ENCODE measurements at regions not wholly inside any gene's neighbourhood (a gene's known extent, or its start where the extent isn't known, plus 50 kb on each side); places are given as distances from the start of the nearest gene placed in this dataset.

DNA sequence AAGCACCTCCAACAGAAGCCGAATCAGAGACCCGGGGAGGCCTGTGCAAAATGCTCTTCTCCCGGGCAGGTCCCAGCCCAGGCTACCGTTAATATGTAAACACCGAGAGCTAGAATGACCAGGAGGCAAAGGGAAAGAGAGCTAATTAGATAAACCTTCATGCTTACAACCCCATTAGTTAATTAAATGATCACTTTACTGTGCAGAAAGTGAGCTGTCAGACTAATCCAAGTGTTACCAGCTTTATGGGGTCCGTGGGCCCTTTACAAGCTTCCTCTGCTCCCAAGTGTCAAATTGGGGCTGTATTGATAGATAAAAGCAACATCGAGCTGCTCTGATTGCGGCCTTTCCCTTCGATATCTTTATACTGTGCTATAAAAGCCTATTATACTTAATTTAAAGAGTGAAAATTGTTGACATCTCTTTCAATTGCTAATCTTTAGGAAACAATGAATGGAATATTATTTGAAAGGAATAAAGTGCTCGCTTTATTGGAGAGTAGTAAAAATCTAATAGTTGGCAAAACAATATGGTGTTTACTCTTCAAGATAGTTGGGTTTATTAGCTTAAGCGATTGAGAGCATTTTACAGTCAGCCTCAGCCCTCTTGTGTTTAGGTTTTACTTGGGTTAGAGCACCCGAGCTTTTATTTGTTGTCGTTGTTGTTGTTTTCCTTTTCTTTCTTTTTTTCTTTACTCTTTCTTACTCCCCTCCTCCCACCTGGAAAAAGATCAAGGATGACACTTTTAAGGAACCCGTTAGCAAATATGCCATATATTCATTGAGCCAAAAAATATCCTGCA is 189.3 kb upstream of the GPR12 start:
- TF ChIP-seq, protein P1, sequence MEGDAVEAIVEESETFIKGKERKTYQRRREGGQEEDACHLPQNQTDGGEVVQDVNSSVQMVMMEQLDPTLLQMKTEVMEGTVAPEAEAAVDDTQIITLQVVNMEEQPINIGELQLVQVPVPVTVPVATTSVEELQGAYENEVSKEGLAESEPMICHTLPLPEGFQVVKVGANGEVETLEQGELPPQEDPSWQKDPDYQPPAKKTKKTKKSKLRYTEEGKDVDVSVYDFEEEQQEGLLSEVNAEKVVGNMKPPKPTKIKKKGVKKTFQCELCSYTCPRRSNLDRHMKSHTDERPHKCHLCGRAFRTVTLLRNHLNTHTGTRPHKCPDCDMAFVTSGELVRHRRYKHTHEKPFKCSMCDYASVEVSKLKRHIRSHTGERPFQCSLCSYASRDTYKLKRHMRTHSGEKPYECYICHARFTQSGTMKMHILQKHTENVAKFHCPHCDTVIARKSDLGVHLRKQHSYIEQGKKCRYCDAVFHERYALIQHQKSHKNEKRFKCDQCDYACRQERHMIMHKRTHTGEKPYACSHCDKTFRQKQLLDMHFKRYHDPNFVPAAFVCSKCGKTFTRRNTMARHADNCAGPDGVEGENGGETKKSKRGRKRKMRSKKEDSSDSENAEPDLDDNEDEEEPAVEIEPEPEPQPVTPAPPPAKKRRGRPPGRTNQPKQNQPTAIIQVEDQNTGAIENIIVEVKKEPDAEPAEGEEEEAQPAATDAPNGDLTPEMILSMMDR (IDR thresholded peaks at IDR 0.05; ENCODE audit: borderline replicate concordance, insufficient read depth, low read depth, low read length) = no peak
- H3K4me3 ChIP-seq (ENCODE audit: low read depth, low read length) = no peak overlapping the region

DNA sequence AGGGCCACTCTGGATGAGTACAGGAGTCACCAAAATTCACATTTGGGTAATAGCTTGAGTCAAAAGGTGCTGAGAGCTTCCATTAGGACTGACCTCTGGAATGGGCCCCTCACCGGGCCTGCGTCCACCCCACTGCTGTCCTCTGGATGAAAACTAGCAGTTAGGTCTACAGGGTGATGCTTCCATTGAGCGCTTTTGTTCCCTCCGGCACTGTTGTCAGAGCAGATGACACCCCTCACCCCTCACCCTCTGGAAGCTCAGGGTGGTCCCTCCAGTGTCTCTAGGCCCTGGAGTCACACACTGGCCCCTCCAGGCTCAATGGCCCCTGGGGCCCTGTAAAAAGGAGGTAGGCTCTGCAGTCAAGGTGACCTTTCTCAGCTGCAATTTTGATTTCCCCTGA is 187.8 kb upstream of the GPR12 start:
- TF ChIP-seq, protein P1 (IDR thresholded peaks at IDR 0.05; ENCODE audit: borderline replicate concordance, insufficient read depth, low read depth, low read length) = no peak
- no peak overlapping the region for H3K4me3 ChIP-seq (ENCODE audit: low read depth, low read length)

DNA sequence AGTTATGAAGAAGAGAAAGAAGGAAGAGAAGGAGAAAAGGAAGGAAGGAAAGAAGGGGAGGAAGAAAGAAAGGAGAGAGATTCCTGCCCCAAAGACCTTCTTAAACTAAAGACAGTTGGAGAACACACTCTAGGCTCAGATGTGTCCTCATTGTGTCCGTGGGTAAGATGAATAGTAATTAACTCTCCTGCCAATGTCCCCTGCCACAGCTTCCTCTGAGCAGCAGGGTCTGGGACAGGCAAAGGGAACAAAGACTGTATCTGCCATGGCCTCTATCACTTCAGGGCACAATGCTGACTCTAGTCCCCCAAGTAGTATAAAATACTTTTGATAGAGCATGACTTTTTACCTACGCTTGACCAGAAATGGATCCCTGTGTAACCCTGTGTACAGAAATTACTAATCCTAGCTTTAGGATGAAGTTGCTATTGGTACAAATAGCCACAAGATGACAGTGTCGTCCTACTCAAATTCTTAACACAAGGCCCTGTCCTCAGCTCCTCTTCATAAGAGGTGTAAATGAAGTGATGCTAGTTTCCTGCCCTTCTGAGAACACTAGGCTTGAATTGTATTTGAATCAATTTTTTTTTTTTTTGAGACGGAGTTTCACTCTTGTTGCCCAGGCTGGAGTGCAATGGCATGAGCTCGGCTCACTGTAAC is 186.2 kb upstream of the GPR12 start:
- TF ChIP-seq, protein P1 (IDR thresholded peaks at IDR 0.05; ENCODE audit: borderline replicate concordance, insufficient read depth, low read depth, low read length) = peak; percentile 68
- no peak overlapping the region for H3K4me3 ChIP-seq (ENCODE audit: low read depth, low read length)

DNA sequence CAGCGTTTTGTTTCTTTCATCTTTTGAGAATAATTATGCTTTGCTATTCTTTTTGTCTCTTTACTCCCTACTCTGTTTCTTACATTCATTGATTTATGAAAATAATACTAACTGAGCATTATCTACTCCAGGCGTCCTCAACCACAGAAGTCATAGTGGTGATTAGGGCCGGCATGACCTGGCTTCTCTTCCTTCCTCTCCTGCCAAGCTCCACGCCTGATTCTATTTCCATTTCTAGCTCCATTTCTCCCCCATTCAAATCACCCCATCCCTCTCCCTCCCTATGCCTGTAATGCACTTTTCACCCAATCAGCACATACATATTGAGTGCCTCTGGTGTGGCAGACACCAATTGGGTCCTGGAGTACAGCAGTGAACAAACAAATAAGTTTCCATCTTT is 183.2 kb upstream of the GPR12 start:
- TF ChIP-seq, protein P1 (IDR thresholded peaks at IDR 0.05; ENCODE audit: borderline replicate concordance, insufficient read depth, low read depth, low read length) = no peak

DNA sequence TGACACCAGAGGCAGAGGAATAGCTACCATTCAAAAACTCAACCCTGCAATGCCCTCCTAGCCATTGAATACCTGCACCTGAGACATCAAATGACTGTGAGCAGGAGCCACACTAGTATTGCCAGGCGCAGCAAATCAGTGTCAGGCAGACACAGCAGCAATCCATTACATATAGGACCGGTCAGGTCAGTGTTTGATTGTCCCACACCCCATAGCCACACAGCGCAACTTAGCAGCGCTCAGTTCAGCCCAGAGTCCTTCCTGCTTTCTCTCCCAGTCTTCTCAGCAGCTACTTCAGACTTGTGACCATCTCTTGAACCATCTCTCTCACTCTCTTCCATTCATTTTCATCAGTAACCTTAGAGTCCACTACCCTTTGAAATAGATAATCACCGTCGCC is 181.6 kb upstream of the GPR12 start:
- H3K4me3 ChIP-seq (ENCODE audit: low read depth, low read length) = no peak overlapping the region
- TF ChIP-seq, protein P1 (IDR thresholded peaks at IDR 0.05; ENCODE audit: borderline replicate concordance, insufficient read depth, low read depth, low read length) = no peak

More for the DNA sequence above, 183.2 kb upstream of the GPR12 start:
- H3K4me3 ChIP-seq (ENCODE audit: low read depth, low read length) = no peak overlapping the region

DNA sequence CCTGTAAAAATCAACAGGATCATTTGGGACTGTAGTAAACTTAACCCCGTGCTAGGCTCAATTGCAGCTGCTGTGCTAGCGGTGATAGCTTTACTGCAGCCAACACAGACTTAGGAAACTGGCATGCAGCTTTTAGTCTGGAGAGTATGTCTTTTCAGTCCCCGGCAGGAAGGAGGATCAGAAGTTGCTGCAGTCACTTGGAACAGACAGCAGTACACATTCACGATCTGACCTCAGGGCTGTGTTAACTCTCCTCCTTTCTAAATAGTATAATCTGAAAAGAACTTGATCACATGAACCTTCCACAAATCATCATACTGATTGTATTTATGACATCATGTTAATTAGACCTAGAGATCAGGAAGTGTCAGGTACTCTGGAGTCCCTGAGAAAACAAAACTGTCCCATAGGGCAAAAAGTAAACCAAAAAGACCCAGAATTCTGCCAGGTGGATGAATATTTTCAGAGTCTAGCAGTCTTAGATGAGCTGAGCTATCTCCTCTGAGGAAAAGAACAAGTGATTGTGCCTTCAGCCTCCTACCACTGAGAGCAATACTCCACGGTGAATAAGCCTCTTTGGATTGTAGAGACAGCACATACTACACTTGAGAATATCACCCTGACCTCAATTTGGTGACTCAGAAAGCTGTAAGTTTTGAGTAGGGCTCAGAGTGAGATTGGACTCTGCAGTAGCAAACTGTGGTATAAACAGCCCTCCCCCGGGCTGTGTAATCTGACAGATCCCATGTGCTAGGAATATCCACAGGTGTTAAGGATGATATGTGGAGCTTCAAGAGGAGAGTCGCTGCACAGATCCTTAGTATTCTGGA is 181.0 kb upstream of the GPR12 start:
- H3K4me3 ChIP-seq (ENCODE audit: low read depth, low read length) = no peak overlapping the region
- TF ChIP-seq, protein P1 (IDR thresholded peaks at IDR 0.05; ENCODE audit: borderline replicate concordance, insufficient read depth, low read depth, low read length) = no peak
